Adrenal gland (tissue), 5 donors: ENCODE measurements at regions not wholly inside any gene's neighbourhood (a gene's known extent, or its start where the extent isn't known, plus 50 kb on each side); places are given as distances from the start of the nearest gene placed in this dataset.

Experiments used
- POLR2A ChIP-seq, 2 donors: fragments of 450-650 bp; IDR thresholded peaks; one replicate each; pipeline ENCODE4 v1.6.1; 2017; ENCODE audit warnings: antibody characterized with exemption in 2 of 2, mild to moderate bottlenecking in 2 of 2, moderate library complexity in 1 of 2
- TF ChIP-seq, protein P1 (sequence below), 6 experiments: fragments of 450-650 bp in 4 of 6; fragments of 200-600 bp in 2 of 6; sonication (generic) in 1 of 6; IDR thresholded peaks; 1 replicate in 5 of 6; 2 replicates in 1 of 6; pipeline versions ENCODE4 v1.5.1 to v1.8.0; 2016 to 2021; ENCODE audit warnings: antibody characterized with exemption in 6 of 6, mild to moderate bottlenecking in 2 of 6, moderate library complexity in 1 of 6
- donor health status: DM: no; HTN: no; CAD: no.

DNA sequence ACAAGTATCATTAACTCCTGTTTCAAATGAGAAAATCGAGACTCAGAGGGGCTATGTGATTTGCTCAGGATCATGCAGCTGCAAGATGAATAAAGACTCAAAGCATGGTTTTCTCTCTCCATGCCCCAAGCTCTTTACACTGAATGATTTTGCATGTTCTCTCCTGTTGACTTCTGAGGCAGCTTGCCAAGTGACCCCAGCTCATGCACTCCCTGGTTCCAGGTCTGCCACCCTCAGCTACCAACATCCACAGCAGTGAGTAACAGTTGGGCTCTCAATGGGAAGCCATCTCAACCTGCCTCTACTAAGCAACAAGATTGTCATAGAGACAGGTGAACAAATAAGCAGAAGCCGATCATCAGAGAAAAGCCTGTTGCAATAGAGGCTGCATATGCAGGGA is 116.9 kb upstream of the GADL1 start:
- TF ChIP-seq, protein P1, sequence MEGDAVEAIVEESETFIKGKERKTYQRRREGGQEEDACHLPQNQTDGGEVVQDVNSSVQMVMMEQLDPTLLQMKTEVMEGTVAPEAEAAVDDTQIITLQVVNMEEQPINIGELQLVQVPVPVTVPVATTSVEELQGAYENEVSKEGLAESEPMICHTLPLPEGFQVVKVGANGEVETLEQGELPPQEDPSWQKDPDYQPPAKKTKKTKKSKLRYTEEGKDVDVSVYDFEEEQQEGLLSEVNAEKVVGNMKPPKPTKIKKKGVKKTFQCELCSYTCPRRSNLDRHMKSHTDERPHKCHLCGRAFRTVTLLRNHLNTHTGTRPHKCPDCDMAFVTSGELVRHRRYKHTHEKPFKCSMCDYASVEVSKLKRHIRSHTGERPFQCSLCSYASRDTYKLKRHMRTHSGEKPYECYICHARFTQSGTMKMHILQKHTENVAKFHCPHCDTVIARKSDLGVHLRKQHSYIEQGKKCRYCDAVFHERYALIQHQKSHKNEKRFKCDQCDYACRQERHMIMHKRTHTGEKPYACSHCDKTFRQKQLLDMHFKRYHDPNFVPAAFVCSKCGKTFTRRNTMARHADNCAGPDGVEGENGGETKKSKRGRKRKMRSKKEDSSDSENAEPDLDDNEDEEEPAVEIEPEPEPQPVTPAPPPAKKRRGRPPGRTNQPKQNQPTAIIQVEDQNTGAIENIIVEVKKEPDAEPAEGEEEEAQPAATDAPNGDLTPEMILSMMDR (IDR thresholded peaks at IDR 0.05), result no peak
- TF ChIP-seq POLR2A (IDR thresholded peaks at IDR 0.05), result no peak
